SK-N-SH (cell line): ENCODE measurements at regions not wholly inside any gene's neighbourhood (a gene's known extent, or its start where the extent isn't known, plus 50 kb on each side); places are given as distances from the start of the nearest gene placed in this dataset.

Experiments
- CTCF ChIP-seq: fragments of 200-600 bp; sonication (generic); IDR thresholded peaks from 2 replicates; pipeline ENCODE4 v1.6.1; 2017; ENCODE audit warnings: antibody characterized with exemption, mild to moderate bottlenecking, moderate library complexity
- EZH2phosphoT487 ChIP-seq: fragments of 200-600 bp; sonication (generic); IDR thresholded peaks from 2 replicates; pipeline ENCODE4 v1.6.1; 2017; ENCODE audit warnings: low read depth, mixed run types, mild to moderate bottlenecking, antibody characterized with exemption, moderate library complexity, borderline replicate concordance
- GATA2 ChIP-seq: sonication (generic); formaldehyde crosslinking; IDR thresholded peaks from 2 replicates; pipeline ENCODE4 v1.5.0; 2020; ENCODE audit warnings: mild to moderate bottlenecking, missing genetic modification reagents
- MAX ChIP-seq: IDR thresholded peaks from 2 replicates; pipeline ENCODE4 v1.4.0; 2012; ENCODE audit warnings: low read depth
- NRF1 ChIP-seq: IDR thresholded peaks from 2 replicates; pipeline ENCODE4 v1.6.1; 2012; ENCODE audit warnings: low read depth, mild to moderate bottlenecking, low read length
- RCOR1 ChIP-seq: fragments of 150-350 bp; IDR thresholded peaks from 2 replicates; pipeline ENCODE4 v1.6.1; 2017; ENCODE audit warnings: antibody characterized with exemption, low read length
- TAF1 ChIP-seq: IDR thresholded peaks from 2 replicates; pipeline ENCODE4 v1.6.1; 2012; ENCODE audit warnings: low read depth, mild to moderate bottlenecking, low read length, moderate library complexity, borderline replicate concordance
- TCF12 ChIP-seq: IDR thresholded peaks from 2 replicates; pipeline ENCODE4 v1.4.0; 2012
- TEAD4 ChIP-seq: IDR thresholded peaks from 2 replicates; pipeline ENCODE4 v1.4.0; 2012; ENCODE audit warnings: mild to moderate bottlenecking, borderline replicate concordance; ENCODE audit not compliant: insufficient read depth
- YY1 ChIP-seq: IDR thresholded peaks from 2 replicates; pipeline ENCODE4 v1.4.0; 2012; ENCODE audit warnings: low read depth, mild to moderate bottlenecking

- TF ChIP-seq MAX (no peak), CTCF (no peak), EZH2phosphoT487 (no peak), RCOR1 (no peak), NRF1 (no peak), TEAD4 (no peak), YY1 (no peak), GATA2 (no peak), TCF12 (no peak), TAF1 (no peak)
These were observed 343.4 kb downstream of the BCAT1 start for GRCh38 chr12:24605466-24605865.
